ENCODE measurements at regions not wholly inside any gene's neighbourhood (a gene's known extent, or its start where the extent isn't known, plus 50 kb on each side); places are given as distances from the start of the nearest gene placed in this dataset.

GRCh38 chr3:76627236-76627635 lies 412.7 kb upstream of the ROBO2 start:
- Histone ChIP-seq H3K36me3 (ENCODE audit: control insufficient read depth, insufficient read depth, low read length) (no peaks in the 10 kb centered on the region), H3K4me1 (ENCODE audit: control insufficient read depth, insufficient read depth, low read length) (no peaks in the 10 kb centered on the region), H3K27ac (ENCODE audit: low read length) (no peak overlapping the region), H3K27me3 (ENCODE audit: control insufficient read depth, insufficient read depth, low read length) (no peaks in the 10 kb centered on the region), H3K9me3 (ENCODE audit: control insufficient read depth, insufficient read depth, low read depth, low read length) (no peaks in the 10 kb centered on the region), H3K4me3 (ENCODE audit: low read depth in 2 of 2, low read length in 2 of 2) (no peak overlapping the region)
- intact Hi-C loops (cut with micrococcal nuclease; ENCODE audit: unreplicated experiment) (no loop called here), in situ Hi-C loops (cut with HindIII; ENCODE audit: low pct_unique_long_range_greater_than_20kb, low sequenced_read_pairs) (no loop called here)
- ChIA-PET CTCF (no interaction called here), POLR2A (no interaction called here)
- ATAC-seq (no peak), DNase-seq (ENCODE audit: low read depth, low spot score) (no peak)
- no TSS peak for BruUV-seq (replicated peaks)
- TF ChIP-seq POLR2AphosphoS5 (IDR thresholded peaks at IDR 0.05; ENCODE audit: low read depth, low read length) (no peak), REST (IDR thresholded peaks at IDR 0.05; ENCODE audit: insufficient read depth in 1 of 2, low read depth in 2 of 2, low read length in 1 of 2) (no peak), TCF7L2 (IDR thresholded peaks at IDR 0.05; ENCODE audit: low read depth, low read length) (no peak), SIN3A (IDR thresholded peaks at IDR 0.05; ENCODE audit: borderline replicate concordance, insufficient read depth, low read depth, low read length) (no peak)
- TF ChIP-seq, protein P1, sequence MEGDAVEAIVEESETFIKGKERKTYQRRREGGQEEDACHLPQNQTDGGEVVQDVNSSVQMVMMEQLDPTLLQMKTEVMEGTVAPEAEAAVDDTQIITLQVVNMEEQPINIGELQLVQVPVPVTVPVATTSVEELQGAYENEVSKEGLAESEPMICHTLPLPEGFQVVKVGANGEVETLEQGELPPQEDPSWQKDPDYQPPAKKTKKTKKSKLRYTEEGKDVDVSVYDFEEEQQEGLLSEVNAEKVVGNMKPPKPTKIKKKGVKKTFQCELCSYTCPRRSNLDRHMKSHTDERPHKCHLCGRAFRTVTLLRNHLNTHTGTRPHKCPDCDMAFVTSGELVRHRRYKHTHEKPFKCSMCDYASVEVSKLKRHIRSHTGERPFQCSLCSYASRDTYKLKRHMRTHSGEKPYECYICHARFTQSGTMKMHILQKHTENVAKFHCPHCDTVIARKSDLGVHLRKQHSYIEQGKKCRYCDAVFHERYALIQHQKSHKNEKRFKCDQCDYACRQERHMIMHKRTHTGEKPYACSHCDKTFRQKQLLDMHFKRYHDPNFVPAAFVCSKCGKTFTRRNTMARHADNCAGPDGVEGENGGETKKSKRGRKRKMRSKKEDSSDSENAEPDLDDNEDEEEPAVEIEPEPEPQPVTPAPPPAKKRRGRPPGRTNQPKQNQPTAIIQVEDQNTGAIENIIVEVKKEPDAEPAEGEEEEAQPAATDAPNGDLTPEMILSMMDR (IDR thresholded peaks at IDR 0.05), result no peak

- H3K27me3 ChIP-seq (ENCODE audit: control insufficient read depth, insufficient read depth, low read length), result no peaks in the 10 kb centered on the region
- DNase-seq (ENCODE audit: low read depth, low spot score) (no peak), ATAC-seq (no peak)
- CTCF ChIA-PET, result no interaction called here
- POLR2A ChIA-PET, result no interaction called here
- in situ Hi-C loops (cut with HindIII; ENCODE audit: low pct_unique_long_range_greater_than_20kb, low sequenced_read_pairs), result no loop called here
- H3K36me3 ChIP-seq (ENCODE audit: control insufficient read depth, insufficient read depth, low read length), result no peaks in the 10 kb centered on the region
- no peak overlapping the region for H3K27ac ChIP-seq (ENCODE audit: low read length)
- H3K4me1 ChIP-seq (ENCODE audit: control insufficient read depth, insufficient read depth, low read length), result no peaks in the 10 kb centered on the region
- TF ChIP-seq SIN3A (IDR thresholded peaks at IDR 0.05; ENCODE audit: borderline replicate concordance, insufficient read depth, low read depth, low read length), result no peak
- no peak for TF ChIP-seq REST (IDR thresholded peaks at IDR 0.05; ENCODE audit: insufficient read depth in 1 of 2, low read depth in 2 of 2, low read length in 1 of 2)
- TF ChIP-seq POLR2AphosphoS5 (IDR thresholded peaks at IDR 0.05; ENCODE audit: low read depth, low read length), result no peak
- no peak for TF ChIP-seq TCF7L2 (IDR thresholded peaks at IDR 0.05; ENCODE audit: low read depth, low read length)
- TF ChIP-seq, protein P1 (IDR thresholded peaks at IDR 0.05), result no peak
- H3K9me3 ChIP-seq (ENCODE audit: control insufficient read depth, insufficient read depth, low read depth, low read length), result no peaks in the 10 kb centered on the region
- intact Hi-C loops (cut with micrococcal nuclease; ENCODE audit: unreplicated experiment), result no loop called here
- BruUV-seq (replicated peaks), result no TSS peak
- no peak overlapping the region for H3K4me3 ChIP-seq (ENCODE audit: low read depth in 2 of 2, low read length in 2 of 2)
Observed at GRCh38 chr3:76631251-76631650, 408.6 kb upstream of the ROBO2 start.

Measured in Panc1 (cell line).